ENCODE measurements at regions not wholly inside any gene's neighbourhood (a gene's known extent, or its start where the extent isn't known, plus 50 kb on each side); places are given as distances from the start of the nearest gene placed in this dataset.

DNA sequence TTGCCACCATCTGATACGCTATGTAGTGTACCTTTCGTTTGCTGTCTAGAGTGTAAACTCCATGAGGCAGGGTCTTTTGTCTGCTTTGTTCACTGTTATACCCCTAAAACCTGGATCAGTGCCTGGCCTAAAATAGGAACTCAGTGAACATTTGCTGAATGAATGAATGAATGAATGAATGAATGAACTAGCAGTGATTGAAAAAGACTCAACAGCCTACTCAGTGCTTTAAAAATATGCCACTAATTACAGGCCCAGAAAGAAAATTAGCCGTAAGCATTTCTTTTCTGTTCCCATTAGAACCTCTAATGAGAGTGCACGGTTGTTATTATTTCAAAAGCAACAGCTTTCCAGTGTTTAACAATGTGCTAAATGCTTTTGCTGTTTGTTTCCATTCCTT, 69.3 kb upstream of the SYT6 start:
- no peak for DNase-seq

DNA sequence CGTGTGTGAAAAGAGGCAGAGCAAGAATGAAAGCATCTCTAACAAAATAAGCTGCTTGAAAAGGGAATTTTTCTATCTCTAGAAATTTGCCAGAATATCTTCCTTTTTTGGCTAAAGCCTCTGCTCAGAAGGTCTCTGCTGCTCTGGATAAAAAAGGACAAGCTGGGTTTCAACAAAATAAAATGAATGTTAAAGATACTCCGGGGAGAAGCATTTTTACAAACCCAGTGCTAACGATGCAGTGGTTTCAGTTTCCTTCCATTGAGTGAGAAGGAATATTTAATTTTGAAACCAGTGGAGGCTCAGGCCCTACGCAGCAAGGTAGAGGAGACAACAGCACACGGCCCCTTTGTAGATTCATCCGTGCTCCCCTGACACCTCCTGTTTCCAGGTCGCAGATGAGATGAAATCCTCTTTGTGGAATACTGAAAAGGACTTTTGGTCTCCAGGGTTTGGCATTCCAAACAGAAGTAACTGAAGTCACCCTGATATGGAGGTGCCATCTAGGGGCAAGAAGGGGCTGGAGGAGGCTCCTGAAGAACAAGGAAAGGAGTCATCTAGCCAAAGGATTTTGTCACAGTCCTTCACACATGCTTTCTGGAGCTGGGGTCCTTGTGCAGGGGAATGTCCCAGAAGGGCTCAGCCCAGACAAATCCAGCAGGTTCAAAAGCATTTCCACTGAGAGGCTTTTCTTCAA, 65.7 kb upstream of the SYT6 start:
- no peak for DNase-seq

DNA sequence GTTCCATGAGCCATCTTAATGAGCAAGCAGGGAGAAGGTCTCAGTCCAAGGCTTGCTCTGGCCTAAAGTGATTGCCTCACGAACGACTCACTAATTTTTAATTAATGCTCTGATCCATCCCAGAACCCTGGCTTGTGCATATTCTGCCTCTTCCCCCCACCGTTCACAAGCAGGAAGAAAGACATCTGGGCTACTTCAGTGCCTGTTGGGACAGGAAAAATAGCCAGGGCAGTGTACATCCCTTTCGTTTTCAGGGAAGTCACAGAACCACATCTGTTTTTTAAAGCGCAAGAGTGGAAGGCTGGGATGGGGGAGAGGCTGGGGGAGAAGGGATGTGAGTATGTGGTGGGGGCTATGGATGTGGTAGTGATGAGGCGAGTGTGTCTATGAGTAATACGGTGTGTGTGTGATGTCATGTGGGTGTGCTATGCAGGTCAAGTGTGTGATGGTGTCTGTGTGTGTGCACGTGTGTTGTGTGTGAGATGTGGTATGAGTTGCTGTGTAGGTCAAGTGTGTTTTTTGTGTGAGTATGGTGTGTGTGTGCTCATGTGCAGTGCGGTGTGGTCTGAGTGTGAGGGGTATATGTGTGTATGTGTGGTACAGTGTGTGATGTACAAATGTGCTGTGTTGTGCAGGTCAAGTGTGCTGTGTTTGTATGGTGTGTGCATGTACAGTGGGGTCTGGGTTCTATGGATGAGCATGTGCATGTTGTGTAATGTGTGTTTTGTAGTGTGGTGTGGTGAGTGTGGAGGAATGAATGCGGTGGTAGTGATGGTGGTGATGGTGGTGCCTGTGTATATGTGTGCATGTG, 64.9 kb upstream of the SYT6 start:
- no peak for DNase-seq

DNA sequence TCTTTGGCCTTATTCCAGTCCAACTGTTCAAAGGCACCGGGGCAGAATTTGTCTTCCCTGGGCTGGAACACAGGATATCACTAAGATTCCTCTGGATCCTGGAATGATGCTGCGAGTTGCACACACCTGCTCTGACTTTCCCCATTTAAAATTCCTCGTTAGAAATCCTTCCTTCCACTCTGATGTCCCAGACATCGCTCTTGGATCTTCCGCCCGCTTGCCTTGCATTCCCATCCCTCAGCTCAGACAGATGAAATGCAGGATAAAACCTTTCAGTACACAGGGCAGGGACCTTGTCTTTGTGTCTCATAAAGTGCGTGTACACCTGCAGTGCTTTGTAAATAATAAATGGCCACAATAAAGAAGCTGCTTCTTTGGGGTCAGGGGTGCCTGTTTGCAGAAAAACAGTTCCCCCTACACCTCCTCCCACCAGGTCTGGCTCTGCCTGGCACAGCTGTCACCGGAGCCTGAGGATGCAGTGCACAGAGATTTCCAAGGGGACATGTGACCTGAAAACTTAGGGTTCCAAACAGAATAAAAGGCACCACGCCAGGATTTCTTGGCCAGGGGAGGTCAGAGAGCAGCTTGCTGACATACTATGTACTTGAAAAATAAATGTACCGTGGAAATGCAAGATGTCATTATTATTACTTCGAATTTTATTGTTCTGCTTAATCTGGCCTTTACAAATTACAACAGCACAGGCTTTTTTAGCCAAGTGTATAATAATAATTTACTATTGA, 62.9 kb upstream of the SYT6 start:
- no peak for DNase-seq

DNA sequence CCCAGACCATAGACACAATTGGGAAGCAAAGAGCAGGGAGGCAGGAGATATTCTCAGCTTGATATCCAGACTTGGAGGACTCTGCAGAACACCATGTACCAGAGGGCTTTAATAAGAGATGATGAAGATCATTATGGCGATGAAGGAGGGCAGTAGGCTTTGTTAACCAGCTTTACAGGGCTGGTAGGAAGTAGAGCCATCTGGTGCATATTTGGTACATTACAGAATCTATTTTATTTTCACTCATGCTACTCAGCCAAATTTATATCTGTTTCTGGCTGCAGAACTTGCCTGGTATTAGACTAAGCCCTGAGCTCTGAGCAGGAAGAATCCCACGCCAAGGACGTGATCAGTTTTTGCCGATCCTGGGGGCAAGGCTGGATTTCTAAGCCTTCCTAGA, 61.8 kb upstream of the SYT6 start:
- DNase-seq = no peak

DNA sequence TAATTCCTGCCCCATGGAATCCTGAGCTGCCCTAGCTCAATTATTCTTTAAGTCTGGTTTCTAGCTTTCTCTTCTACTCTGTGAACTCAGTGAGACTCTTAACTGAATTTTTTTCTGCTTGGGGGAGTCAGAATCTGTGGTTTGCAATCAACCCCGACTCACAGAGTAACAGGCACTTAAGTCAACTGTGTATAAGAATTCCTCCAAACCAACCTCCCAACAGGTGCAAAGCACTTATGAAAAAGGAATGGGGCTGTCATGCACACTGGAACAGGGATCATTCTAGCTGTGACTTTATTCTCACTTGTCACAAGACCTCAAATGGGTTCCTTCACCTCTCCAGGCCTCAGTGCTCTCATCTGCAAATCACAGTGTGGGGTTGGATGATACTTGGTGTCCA, 60.3 kb upstream of the SYT6 start:
- DNase-seq = no peak

DNA sequence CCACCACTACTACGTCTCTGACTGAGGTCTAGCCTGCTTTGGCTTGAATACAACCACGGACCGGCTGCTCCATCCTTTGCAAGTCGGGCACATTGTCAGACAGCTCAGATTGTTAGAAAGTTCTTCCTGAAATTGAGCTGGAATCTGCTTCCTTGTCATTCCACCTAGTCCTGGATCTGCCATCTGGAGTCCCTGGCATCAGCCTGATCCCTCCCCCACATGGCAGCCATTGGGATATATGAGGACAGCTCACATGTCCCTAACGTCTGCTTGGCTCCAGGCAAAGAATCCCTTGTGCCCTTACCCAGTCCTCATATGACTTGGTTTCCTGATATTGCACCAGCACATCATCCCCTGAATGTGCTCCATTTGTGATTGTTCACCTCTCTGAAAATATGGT, 56.3 kb upstream of the SYT6 start:
- DNase-seq = no peak

DNA sequence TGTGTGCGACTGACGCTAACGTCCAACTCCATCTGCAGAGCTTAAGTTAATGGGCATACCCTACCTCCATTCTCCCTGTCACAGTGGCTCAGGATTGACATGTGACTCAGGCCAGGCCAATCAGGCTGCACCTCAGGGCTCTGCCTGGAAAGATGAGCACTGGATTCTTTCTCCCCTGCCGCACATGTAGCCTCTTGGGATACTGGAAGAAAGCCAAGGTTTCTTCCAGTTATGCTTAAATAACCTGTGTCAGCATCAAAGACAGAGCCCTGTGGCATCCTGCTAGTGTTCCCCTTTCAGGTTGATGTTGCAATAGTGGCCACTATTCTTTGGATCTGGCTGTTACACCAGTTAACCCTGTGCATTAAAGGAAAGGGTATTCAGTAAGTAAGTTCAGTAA, 55.0 kb upstream of the SYT6 start:
- no peak for DNase-seq

DNA sequence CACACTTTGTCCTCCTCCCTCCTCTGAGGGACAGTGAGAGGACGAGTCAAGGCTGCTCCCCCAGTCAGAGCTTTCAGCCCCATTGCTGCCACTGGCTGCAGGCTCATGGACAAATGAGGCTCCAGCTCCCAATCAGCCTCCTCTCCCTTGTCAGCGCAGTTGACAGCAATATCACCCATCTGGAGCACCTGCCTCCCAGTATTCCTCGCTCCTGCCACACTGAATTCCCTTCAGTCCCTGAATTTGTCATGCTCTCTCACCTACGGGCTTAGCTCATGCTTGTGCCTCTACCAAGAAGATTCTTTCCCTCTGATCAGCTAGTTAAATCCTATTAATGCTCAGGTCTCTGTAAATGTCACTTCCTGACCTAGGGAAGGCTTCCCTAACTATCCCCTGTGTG, 54.4 kb upstream of the SYT6 start:
- DNase-seq = no peak

DNA sequence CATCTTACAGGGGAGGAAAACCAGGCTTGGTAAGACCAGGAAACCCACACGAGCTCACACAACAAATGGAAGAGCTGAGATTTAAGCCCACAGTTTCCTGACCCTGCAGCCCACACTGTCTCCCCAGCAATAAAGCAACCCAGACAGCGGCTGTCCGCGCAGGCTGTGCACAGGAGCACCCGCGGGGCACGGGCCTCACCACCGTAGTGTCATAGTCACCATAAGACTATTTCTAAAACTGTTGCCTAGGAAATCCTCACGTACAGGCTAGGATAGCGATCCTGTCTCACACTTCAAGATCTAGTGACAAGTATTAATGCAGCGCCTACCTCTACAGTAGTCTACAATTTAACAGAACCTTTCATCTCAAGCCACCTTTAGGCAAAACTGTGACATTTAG, 54.0 kb upstream of the SYT6 start:
- DNase-seq = no peak

DNA sequence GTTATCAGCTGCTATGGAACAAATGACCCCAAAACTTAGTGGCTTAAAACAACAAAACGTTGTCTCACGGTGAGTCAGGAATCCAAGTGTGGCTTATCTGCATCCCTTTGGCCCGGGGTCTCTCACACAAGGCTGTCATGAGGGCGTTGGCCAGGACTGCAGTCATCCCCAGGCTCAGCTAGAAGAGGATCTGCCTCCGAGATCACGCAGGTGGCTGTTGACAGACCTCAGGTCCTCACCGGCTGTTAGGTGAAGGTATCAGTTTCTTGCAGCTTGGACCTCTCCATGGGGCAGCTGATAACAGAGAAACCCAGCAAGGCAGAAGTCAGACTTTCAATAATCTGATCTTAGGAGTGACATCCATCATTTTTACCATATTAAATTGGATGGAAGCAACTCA, 52.7 kb upstream of the SYT6 start:
- DNase-seq = no peak

DNA sequence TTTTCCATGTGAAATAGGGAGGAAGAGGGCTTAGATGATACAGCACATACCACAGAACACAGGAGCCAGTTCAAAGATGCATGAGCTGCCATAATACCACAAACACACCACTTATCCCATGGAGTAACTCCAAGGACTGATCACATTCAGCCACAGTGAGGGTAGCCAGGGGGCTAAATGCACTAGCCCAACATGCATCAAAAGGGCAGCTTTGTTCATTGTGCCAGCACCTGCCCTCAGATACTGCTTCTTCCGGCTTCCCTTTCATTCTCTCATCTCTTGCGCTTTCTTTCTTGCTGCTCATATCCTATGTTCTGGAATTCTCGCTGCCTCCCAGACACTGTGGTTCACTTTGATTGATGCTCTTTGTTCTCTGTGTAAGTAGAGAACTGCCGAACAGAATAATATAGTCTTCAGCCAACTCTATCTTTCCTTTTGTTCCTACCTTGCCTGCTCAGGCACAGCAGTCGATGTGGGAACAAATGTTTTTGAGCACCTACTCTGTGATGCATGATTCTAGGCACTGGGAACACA, 50.0 kb upstream of the SYT6 start:
- no peak for DNase-seq
